ENCODE measurements at regions not wholly inside any gene's neighbourhood (a gene's known extent, or its start where the extent isn't known, plus 50 kb on each side); places are given as distances from the start of the nearest gene placed in this dataset.

DNA sequence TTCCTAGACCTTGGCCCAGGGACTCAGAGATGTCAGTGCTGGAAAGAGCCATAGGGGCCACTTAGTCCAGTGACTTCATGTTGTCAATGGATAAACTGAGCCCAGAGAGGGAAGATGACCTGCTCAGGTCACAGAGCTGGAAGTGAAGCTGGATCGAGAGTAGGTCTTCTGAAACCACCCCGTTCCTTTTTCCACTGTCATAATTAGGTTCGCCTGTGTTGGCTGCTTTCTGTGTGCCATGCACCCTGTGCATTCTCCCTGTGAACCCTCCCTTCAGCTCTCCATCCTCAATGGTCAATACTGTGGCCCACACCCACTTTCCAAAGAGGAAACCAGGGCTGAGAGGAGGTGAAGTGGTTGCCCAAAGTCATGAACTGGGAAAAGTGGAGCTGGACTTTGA, 74.8 kb downstream of the CCR1 start:
- TF ChIP-seq, protein P1, sequence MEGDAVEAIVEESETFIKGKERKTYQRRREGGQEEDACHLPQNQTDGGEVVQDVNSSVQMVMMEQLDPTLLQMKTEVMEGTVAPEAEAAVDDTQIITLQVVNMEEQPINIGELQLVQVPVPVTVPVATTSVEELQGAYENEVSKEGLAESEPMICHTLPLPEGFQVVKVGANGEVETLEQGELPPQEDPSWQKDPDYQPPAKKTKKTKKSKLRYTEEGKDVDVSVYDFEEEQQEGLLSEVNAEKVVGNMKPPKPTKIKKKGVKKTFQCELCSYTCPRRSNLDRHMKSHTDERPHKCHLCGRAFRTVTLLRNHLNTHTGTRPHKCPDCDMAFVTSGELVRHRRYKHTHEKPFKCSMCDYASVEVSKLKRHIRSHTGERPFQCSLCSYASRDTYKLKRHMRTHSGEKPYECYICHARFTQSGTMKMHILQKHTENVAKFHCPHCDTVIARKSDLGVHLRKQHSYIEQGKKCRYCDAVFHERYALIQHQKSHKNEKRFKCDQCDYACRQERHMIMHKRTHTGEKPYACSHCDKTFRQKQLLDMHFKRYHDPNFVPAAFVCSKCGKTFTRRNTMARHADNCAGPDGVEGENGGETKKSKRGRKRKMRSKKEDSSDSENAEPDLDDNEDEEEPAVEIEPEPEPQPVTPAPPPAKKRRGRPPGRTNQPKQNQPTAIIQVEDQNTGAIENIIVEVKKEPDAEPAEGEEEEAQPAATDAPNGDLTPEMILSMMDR (IDR thresholded peaks at IDR 0.05; ENCODE audit: insufficient read depth, low read length) = no peak
- no peak overlapping the region for H3K4me3 ChIP-seq (ENCODE audit: low read depth, low read length)
- no peak for DNase-seq (ENCODE audit: low read depth)

DNA sequence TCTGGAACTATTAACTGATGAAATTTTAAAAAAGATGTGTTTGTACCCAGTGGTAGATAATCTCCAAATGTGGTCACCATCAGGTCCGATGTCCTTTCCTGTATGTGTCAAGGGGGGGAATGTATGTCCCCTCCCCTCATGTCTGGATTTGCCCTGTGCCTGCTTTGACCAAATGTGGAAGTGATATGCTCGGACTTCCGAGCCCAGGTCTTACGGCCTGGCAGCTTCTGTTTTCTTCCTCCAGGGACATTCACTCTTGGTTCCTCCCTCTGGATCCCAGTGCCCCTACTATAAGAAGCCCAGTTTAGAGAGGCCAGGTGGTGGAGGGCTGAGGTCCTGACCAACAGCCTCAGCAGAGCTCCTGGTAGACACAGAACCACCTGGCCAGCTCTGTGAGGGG, 75.5 kb downstream of the CCR1 start:
- TF ChIP-seq, protein P1 (IDR thresholded peaks at IDR 0.05; ENCODE audit: insufficient read depth, low read length) = no peak
- no peak overlapping the region for H3K4me3 ChIP-seq (ENCODE audit: low read depth, low read length)
- no peak for DNase-seq (ENCODE audit: low read depth)

DNA sequence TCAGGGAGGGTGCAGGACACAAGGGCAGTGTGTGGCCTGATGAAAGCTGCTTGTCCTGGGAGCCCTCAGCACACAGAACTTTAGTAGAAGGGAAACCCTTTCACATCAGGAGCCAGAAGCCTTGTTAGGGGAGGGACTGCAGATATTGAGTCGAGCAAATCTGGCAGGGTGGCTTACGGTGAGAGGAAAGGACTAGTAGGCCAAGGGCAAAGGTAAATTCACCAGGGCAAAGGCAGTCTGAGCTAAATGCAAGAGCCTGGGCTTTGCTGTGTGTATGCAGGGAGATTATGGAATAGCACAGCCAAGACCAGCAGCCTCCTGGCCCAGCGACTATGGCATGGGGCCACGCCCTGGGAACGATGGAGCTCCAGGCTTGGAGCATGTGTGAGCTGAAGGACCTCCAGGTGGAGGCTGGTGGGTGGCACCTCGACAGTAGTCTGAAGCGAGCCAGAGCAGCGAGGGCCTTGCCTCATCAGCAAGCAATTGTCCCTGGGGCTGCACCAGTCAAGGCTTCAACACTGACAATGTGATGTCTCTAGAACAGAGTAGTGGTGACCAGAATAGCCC, 76.1 kb downstream of the CCR1 start:
- TF ChIP-seq, protein P1 (IDR thresholded peaks at IDR 0.05; ENCODE audit: insufficient read depth, low read length) = no peak

DNA sequence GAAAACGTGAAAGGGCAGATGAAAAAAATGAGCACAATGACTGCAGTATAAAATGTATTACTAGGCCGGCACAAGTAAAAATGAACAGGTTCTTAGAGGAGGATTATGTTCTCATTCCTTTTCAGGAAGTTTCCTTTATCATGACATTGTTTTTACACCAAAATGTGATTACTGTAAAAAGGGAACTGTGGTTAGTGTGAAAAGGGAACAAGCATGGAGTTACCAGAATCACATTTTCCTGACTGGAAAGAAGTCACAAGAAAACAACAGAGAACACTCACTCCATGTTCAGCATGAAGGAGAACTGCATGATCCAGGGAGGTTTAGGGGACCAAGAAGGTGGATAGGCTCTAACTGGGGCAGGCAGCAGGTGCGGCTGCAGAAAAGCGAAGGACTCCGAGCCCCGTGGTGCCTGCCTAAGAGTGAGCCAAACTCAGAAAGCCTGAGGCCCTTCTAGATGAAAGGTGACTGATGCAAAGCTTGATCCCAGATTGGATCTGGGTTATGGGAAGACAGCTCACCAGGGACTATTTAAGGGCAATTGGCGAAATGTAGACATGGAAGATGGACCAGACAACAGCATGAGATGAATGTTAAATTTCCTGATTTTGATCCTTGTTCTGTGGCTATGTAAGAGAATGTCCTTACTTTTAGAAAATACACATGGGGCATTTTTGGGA, 77.3 kb downstream of the CCR1 start:
- TF ChIP-seq, protein P1 (IDR thresholded peaks at IDR 0.05; ENCODE audit: insufficient read depth, low read length) = no peak

More for the DNA sequence above, 76.1 kb downstream of the CCR1 start:
- H3K4me3 ChIP-seq (ENCODE audit: low read depth, low read length) = no peak overlapping the region
- no peak for DNase-seq (ENCODE audit: low read depth)

DNA sequence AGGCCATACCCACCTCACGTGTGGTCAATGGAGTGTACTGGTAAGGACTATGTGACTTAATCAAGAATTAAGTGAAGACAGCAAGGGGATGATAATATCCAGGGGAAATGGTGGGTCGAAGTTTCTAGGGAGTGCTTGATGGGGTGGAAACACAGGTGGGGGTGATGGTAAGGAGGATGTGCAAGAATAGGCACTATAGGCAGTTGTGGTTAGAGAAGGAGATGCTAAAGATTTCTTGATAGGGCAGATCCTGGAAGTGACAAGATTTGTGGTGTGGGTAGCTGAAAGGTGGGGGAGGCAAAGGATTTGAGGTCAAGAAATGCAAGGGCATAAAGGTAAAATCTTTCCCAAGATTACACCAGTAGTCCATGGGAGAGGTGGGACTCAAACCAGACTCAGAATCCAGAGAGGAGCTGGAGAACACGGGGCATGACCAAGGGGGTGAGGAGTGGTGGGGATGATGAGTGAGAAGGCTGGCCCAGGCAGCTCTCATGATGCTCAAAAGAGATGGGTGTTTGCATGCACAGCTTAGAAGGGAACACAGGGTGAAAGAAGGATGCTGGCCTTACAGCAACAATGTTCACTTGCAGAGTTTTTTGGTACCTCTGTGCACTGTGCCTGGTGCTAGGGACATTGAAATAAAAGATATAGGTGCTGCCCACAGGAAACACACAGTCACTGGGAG, 78.4 kb downstream of the CCR1 start:
- H3K4me3 ChIP-seq (ENCODE audit: low read depth, low read length) = no peak overlapping the region
- DNase-seq (ENCODE audit: low read depth) = no peak
- TF ChIP-seq, protein P1 (IDR thresholded peaks at IDR 0.05; ENCODE audit: insufficient read depth, low read length) = no peak

More for the DNA sequence above, 77.3 kb downstream of the CCR1 start:
- no peak overlapping the region for H3K4me3 ChIP-seq (ENCODE audit: low read depth, low read length)
- DNase-seq (ENCODE audit: low read depth) = no peak

DNA sequence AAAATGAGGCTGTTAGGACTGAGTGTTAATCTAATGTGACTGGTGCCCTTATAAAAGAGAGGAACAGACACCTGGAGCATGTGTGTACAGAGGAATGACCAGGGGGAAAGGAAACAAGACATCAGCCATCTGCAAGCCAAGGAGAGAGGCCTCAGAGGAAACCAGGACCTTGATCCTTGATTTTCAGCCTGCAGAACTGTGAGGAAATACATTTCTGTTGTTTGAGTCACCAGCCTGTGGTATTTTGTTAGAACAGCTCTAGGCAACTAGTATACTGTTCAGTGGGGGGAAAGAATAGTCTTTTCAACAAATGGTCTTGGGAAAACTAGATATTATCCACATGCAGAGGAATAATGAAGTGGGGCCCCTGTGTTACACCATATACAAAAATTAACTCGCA, 80.6 kb downstream of the CCR1 start:
- H3K4me3 ChIP-seq (ENCODE audit: low read depth, low read length) = no peak overlapping the region
- TF ChIP-seq, protein P1 (IDR thresholded peaks at IDR 0.05; ENCODE audit: insufficient read depth, low read length) = no peak
- DNase-seq (ENCODE audit: low read depth) = peak; percentile 84

All from fibroblast of the aortic adventitia (primary cell).